GM21619 (cell line): ENCODE measurements at regions not wholly inside any gene's neighbourhood (a gene's known extent, or its start where the extent isn't known, plus 50 kb on each side); places are given as distances from the start of the nearest gene placed in this dataset.
A peak's percentile ranks its signal among the peaks of the same experiment; 100 is the strongest.

ENCODE experiments used
- ATAC-seq: cut with Tn5 transposase; IDR thresholded peaks from one replicate; pipeline ENCODE4 v1.9.1; 2021; ENCODE audit not compliant: unreplicated experiment

- no peak for ATAC-seq
Measured at GRCh38 chrX:78496483-78496882, 162.6 kb downstream of the RTL3 start.

- ATAC-seq = peak; percentile 95
Measured at GRCh38 chrX:78493180-78493579, 165.8 kb upstream of the CYSLTR1 start.

GRCh38 chrX:78476701-78477100, 149.3 kb upstream of the CYSLTR1 start:
- ATAC-seq = no peak

- ATAC-seq = no peak
Measured at GRCh38 chrX:78456909-78457308, 129.5 kb upstream of the CYSLTR1 start.

- no peak for ATAC-seq
Measured at GRCh38 chrX:78455901-78456300, 128.5 kb upstream of the CYSLTR1 start.

GRCh38 chrX:78452356-78452755, 124.9 kb upstream of the CYSLTR1 start:
- no peak for ATAC-seq

GRCh38 chrX:78437621-78438020, 110.2 kb upstream of the CYSLTR1 start:
- ATAC-seq = no peak

- no peak for ATAC-seq
Measured at GRCh38 chrX:78429172-78429571, 101.8 kb upstream of the CYSLTR1 start.

- ATAC-seq = no peak
Measured at GRCh38 chrX:78388663-78389062, 61.3 kb upstream of the CYSLTR1 start.

- ATAC-seq = no peak
Measured at GRCh38 chrX:78387364-78387763, 60.0 kb upstream of the CYSLTR1 start.

- no peak for ATAC-seq
Measured at GRCh38 chrX:78384486-78384885, 57.1 kb upstream of the CYSLTR1 start.

- no peak for ATAC-seq
Measured at GRCh38 chrX:78383594-78383993, 56.2 kb upstream of the CYSLTR1 start.

- no peak for ATAC-seq
Measured at GRCh38 chrX:78378476-78379115, 51.2 kb upstream of the CYSLTR1 start.
